ENCODE measurements at regions not wholly inside any gene's neighbourhood (a gene's known extent, or its start where the extent isn't known, plus 50 kb on each side); places are given as distances from the start of the nearest gene placed in this dataset.

DNA sequence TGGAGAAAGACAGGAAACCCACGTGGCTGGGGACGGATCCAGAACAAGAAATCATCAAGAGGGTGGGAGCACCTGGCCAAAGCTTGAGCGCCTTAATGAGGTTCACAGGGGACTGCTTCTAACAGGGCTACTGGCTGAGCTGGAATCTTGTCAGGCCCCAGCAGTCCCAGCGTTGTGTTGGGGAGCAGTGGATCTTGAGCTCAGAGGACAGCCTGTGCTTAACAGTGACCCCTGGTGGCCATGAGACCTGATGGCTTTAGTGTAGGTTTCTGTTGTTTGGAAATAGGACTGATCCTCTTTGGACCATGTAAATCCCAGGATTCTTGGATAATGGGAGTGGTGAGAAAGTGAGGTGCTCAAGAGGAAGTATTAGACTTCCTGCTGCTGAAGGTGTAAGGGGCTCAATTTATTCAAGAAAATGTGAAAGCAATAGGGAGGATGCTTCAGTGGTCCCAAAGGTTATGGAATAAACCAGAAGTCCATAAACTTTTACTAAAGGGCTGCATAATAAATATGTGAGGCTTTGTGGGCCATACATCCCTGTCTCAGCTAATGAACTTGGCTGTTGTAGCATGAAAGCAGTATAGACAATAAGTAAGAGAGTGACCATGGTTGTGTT is 216.2 kb downstream of the NFATC2 start:
- TF ChIP-seq, protein P1, sequence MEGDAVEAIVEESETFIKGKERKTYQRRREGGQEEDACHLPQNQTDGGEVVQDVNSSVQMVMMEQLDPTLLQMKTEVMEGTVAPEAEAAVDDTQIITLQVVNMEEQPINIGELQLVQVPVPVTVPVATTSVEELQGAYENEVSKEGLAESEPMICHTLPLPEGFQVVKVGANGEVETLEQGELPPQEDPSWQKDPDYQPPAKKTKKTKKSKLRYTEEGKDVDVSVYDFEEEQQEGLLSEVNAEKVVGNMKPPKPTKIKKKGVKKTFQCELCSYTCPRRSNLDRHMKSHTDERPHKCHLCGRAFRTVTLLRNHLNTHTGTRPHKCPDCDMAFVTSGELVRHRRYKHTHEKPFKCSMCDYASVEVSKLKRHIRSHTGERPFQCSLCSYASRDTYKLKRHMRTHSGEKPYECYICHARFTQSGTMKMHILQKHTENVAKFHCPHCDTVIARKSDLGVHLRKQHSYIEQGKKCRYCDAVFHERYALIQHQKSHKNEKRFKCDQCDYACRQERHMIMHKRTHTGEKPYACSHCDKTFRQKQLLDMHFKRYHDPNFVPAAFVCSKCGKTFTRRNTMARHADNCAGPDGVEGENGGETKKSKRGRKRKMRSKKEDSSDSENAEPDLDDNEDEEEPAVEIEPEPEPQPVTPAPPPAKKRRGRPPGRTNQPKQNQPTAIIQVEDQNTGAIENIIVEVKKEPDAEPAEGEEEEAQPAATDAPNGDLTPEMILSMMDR (IDR thresholded peaks at IDR 0.05): no peak
- DNase-seq (ENCODE audit: low spot score): no peak
- no peak overlapping the region for H3K4me3 ChIP-seq
- no peak overlapping the region for H3K27ac ChIP-seq

- no peak for DNase-seq (ENCODE audit: low spot score)
- Histone ChIP-seq H3K4me3 (no peak overlapping the region), H3K27ac (no peak overlapping the region)
- TF ChIP-seq, protein P1 (IDR thresholded peaks at IDR 0.05): no peak
Measured at GRCh38 chr20:51322164-51322707, 220.3 kb downstream of the NFATC2 start.

GRCh38 chr20:51321343-51322163 is 221.0 kb downstream of the NFATC2 start:
- TF ChIP-seq, protein P1 (IDR thresholded peaks at IDR 0.05): no peak
- Histone ChIP-seq H3K4me3 (no peak overlapping the region), H3K27ac (no peak overlapping the region)
- DNase-seq (ENCODE audit: low spot score): no peak

DNA sequence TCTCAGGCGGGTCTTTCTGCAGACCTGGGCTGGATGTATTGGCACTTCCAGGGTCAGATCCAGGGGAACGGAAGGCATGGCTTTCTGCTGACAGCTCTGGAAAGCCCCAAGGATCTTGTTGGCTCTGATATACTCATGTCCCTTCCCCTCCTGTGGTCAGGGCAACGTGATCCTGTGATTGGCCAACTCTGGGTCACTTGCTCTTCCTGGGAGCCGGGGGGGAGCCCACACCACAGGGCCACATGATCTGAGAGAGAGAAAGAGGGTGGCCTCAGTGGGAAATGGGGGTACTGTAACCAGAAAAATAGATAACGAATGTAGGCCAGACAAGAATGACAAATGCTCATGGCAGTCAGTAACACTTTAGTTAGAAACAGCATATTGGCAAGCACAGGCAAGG is 223.0 kb downstream of the NFATC2 start:
- no peak for DNase-seq (ENCODE audit: low spot score)
- no peak overlapping the region for H3K4me3 ChIP-seq
- TF ChIP-seq, protein P1 (IDR thresholded peaks at IDR 0.05): no peak
- H3K27ac ChIP-seq: no peak overlapping the region

DNA sequence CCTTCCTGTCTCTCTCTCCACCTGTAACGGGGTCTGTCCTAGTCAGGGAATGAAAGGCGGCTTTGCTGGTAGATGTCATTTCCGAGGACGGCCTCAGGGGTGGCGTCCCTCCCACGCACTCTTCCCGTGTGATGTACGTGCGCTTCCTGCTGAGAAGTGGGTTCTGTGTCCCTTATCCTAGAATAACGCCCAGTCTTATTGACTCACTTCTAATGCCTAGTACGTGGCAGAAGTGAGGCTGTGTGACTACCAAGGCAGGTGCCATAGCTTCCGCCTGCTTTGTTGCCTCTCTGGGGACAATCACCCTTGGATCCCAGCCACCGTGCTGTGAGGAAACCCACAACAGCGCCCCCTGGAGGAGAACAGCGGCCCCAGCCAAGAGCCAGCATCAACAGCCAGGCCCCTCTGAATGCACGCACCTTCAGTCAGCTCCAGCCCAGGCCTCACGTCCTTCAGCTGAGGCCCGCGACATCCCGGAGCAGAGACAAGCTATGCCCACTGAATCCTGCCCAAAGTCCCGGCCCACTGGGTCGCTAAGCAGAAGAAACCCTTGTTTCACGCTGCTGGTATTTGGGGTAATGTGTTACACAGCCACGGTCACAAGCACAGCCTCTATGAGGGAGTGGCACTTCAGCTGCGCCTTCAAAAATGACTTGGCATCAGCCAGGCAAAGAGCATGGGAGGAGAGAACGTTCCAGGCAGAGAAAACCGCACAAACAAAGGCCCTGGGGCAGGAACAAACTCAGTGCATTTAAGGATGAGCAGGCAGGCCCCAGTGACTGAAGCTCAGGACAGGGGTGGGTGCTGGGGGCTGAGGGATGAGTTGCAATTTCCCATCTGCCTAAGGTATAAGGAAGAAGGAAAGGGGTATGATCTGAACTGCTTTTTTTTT is 224.2 kb downstream of the NFATC2 start:
- DNase-seq (ENCODE audit: low spot score): no peak
- Histone ChIP-seq H3K4me3 (no peak overlapping the region), H3K27ac (no peak overlapping the region)
- TF ChIP-seq, protein P1 (IDR thresholded peaks at IDR 0.05): no peak

GRCh38 chr20:51315390-51315789 is 227.1 kb downstream of the NFATC2 start:
- Histone ChIP-seq H3K27ac (no peak overlapping the region), H3K4me3 (no peak overlapping the region)
- DNase-seq (ENCODE audit: low spot score): no peak
- TF ChIP-seq, protein P1 (IDR thresholded peaks at IDR 0.05): no peak

Measured in coronary artery (tissue), 2 donors.